ENCODE measurements at regions not wholly inside any gene's neighbourhood (a gene's known extent, or its start where the extent isn't known, plus 50 kb on each side); places are given as distances from the start of the nearest gene placed in this dataset.

GRCh38 chr14:100670753-100671049 is 56.0 kb upstream of the DLK1 start:
- TF ChIP-seq MYC (IDR thresholded peaks at IDR 0.05; ENCODE audit: low read depth, low read length) (no peak), CTCF (IDR thresholded peaks at IDR 0.05; ENCODE audit: low read depth, low read length) (no peak), MAX (IDR thresholded peaks at IDR 0.05; ENCODE audit: low read depth, low read length) (no peak), POLR2A (IDR thresholded peaks at IDR 0.05; ENCODE audit: extremely low read depth, insufficient read length) (no peak)
- no peak for DNase-seq (ENCODE audit: low read depth)
- H3K4me3 ChIP-seq (ENCODE audit: low read depth, low read length), result no peak overlapping the region

- no peak overlapping the region for H3K4me3 ChIP-seq (ENCODE audit: low read depth, low read length)
- DNase-seq (ENCODE audit: low read depth), result no peak
- TF ChIP-seq CTCF (IDR thresholded peaks at IDR 0.05; ENCODE audit: low read depth, low read length), result no peak
- TF ChIP-seq MAX (IDR thresholded peaks at IDR 0.05; ENCODE audit: low read depth, low read length), result no peak
- TF ChIP-seq POLR2A (IDR thresholded peaks at IDR 0.05; ENCODE audit: extremely low read depth, insufficient read length), result no peak
- no peak for TF ChIP-seq MYC (IDR thresholded peaks at IDR 0.05; ENCODE audit: low read depth, low read length)
Measured at GRCh38 chr14:100671386-100671901, 55.2 kb upstream of the DLK1 start.

GRCh38 chr14:100671906-100672305 is 54.8 kb upstream of the DLK1 start:
- DNase-seq (ENCODE audit: low read depth), result no peak
- H3K4me3 ChIP-seq (ENCODE audit: low read depth, low read length), result no peak overlapping the region
- no peak for TF ChIP-seq MAX (IDR thresholded peaks at IDR 0.05; ENCODE audit: low read depth, low read length)

- TF ChIP-seq CTCF (IDR thresholded peaks at IDR 0.05; ENCODE audit: low read depth, low read length) (no peak), MAX (IDR thresholded peaks at IDR 0.05; ENCODE audit: low read depth, low read length) (no peak), MYC (IDR thresholded peaks at IDR 0.05; ENCODE audit: low read depth, low read length) (no peak), POLR2A (IDR thresholded peaks at IDR 0.05; ENCODE audit: extremely low read depth, insufficient read length) (no peak)
- DNase-seq (ENCODE audit: low read depth), result peak; percentile 49
Measured at GRCh38 chr14:100673085-100673806, 53.4 kb upstream of the DLK1 start.

GRCh38 chr14:100673807-100674154 is 52.9 kb upstream of the DLK1 start:
- H3K4me3 ChIP-seq (ENCODE audit: low read depth, low read length), result no peak overlapping the region
- DNase-seq (ENCODE audit: low read depth), result no peak
- TF ChIP-seq CTCF (IDR thresholded peaks at IDR 0.05; ENCODE audit: low read depth, low read length) (no peak), MAX (IDR thresholded peaks at IDR 0.05; ENCODE audit: low read depth, low read length) (peak; percentile 53)

More at GRCh38 chr14:100673085-100673806, 53.4 kb upstream of the DLK1 start:
- no peak overlapping the region for H3K4me3 ChIP-seq (ENCODE audit: low read depth, low read length)

- DNase-seq (ENCODE audit: low read depth), result no peak
- no peak overlapping the region for H3K4me3 ChIP-seq (ENCODE audit: low read depth, low read length)
- TF ChIP-seq POLR2A (IDR thresholded peaks at IDR 0.05; ENCODE audit: extremely low read depth, insufficient read length), result no peak
- TF ChIP-seq CTCF (IDR thresholded peaks at IDR 0.05; ENCODE audit: low read depth, low read length), result no peak
- TF ChIP-seq MYC (IDR thresholded peaks at IDR 0.05; ENCODE audit: low read depth, low read length), result no peak
- no peak for TF ChIP-seq MAX (IDR thresholded peaks at IDR 0.05; ENCODE audit: low read depth, low read length)
Measured at GRCh38 chr14:100674428-100674827, 52.3 kb upstream of the DLK1 start.

Data from NB4 (cell line).